Natural killer cell (primary cell): ENCODE measurements at regions not wholly inside any gene's neighbourhood (a gene's known extent, or its start where the extent isn't known, plus 50 kb on each side); places are given as distances from the start of the nearest gene placed in this dataset.

Experiments used
- ATAC-seq, 3 donors: fragments of 150-1000 bp in 2 of 3; fragments of 200-7000 bp in 1 of 3; cut with Tn5 transposase; 1 replicate in 1 of 3; 2 replicates in 2 of 3; pipeline ENCODE4 v1.10.0; 2021; ENCODE audit warnings: mild to moderate bottlenecking in 2 of 3, moderate library complexity in 2 of 3
- DNase-seq, 2 donors: peaks; one replicate each; pipeline versions ENCODE4 v3.0.0 to v3.0.0-alpha.2; 2013 to 2021; ENCODE audit warnings: mixed read lengths in 1 of 2
- H3K27ac ChIP-seq: one replicate; pipeline ENCODE4 v1.5.1; 2013; ENCODE audit warnings: mild to moderate bottlenecking, low read length
- H3K27me3 ChIP-seq: one replicate; pipeline ENCODE4 v1.6.1; 2013; ENCODE audit warnings: low read length; ENCODE audit not compliant: control insufficient read depth, insufficient read depth
- H3K36me3 ChIP-seq: one replicate; pipeline ENCODE4 v1.6.1; 2013; ENCODE audit warnings: low read length; ENCODE audit not compliant: control insufficient read depth, insufficient read depth
- H3K4me1 ChIP-seq: one replicate; pipeline ENCODE4 v1.6.1; 2013; ENCODE audit warnings: low read length; ENCODE audit not compliant: control insufficient read depth, insufficient read depth
- H3K4me3 ChIP-seq: one replicate; pipeline ENCODE4 v1.5.1; 2013; ENCODE audit warnings: low read length
- H3K9me3 ChIP-seq: one replicate; pipeline ENCODE4 v1.6.1; 2013; ENCODE audit warnings: low read length; ENCODE audit not compliant: control insufficient read depth, insufficient read depth
- H3K27ac Mint-ChIP-seq, 2 donors: one replicate each; pipeline ENCODE4 v1.8.0; 2022; ENCODE audit warnings: mild to moderate bottlenecking in 2 of 2, mixed read lengths in 2 of 2, moderate library complexity in 1 of 2
- H3K27me3 Mint-ChIP-seq, 2 donors: one replicate each; pipeline ENCODE4 v1.8.0; 2022; ENCODE audit warnings: low read depth in 2 of 2, mixed read lengths in 2 of 2
- H3K36me3 Mint-ChIP-seq: one replicate; pipeline ENCODE4 v1.8.0; 2022; ENCODE audit warnings: mixed read lengths
- H3K4me1 Mint-ChIP-seq, 2 donors: one replicate each; pipeline ENCODE4 v1.8.0; 2022; ENCODE audit warnings: mixed read lengths in 2 of 2
- H3K4me3 Mint-ChIP-seq: one replicate; pipeline ENCODE4 v1.8.0; 2022; ENCODE audit warnings: mild to moderate bottlenecking, moderate library complexity, mixed read lengths
- H3K9me3 Mint-ChIP-seq, 2 donors: one replicate each; pipeline ENCODE4 v1.8.0; 2022; ENCODE audit warnings: mixed read lengths in 2 of 2
- CTCF ChIP-seq: fragments of 200-600 bp; IDR thresholded peaks from one replicate; pipeline ENCODE4 v1.8.0; 2022; ENCODE audit warnings: antibody characterized with exemption
- WGBS: methylation state at CpG from one replicate; pipeline ENCODE4 v1.1.7; 2013; ENCODE audit warnings: missing lambda C conversion rate; ENCODE audit not compliant: insufficient coverage; 5-methylcytosine and 5-hydroxymethylcytosine counted together
- intact Hi-C: fragments of 100-400 bp; cut with micrococcal nuclease; formaldehyde crosslinking; loops from one replicate; pipeline ENCODE4 v1.14.2; 2022

- intact Hi-C loops, result no loop called here
- Histone ChIP-seq H3K27me3 (no peaks in the 10 kb centered on the region), H3K4me3 (no peak overlapping the region), H3K36me3 (no peaks in the 10 kb centered on the region), H3K9me3 (peaks cover 6% of the 10 kb centered on the region), H3K4me1 (no peaks in the 10 kb centered on the region), H3K27ac (no peak overlapping the region)
- no peak for TF ChIP-seq CTCF
- Mint-ChIP-seq H3K27me3 (no peaks in the 10 kb centered on the region), H3K36me3 (no peaks in the 10 kb centered on the region), H3K4me1 (no peaks in the 10 kb centered on the region), H3K27ac (no peak overlapping the region), H3K4me3 (no peak overlapping the region), H3K9me3 (peaks cover 8 to 13% of the 10 kb centered on the region in 2 donors)
- WGBS, result no CpG with 5 or more reads among the region's 5 CpGs
- ATAC-seq (no peak), DNase-seq (no peak)
Measured at GRCh38 chr14:27366596-27366995, 768.8 kb upstream of the NOVA1 start.

- H3K27ac ChIP-seq, result no peak overlapping the region
- Mint-ChIP-seq H3K27me3 (no peaks in the 10 kb centered on the region), H3K36me3 (no peaks in the 10 kb centered on the region), H3K4me3 (no peak overlapping the region), H3K9me3 (peaks cover 7 to 9% of the 10 kb centered on the region in 2 donors), H3K4me1 (no peaks in the 10 kb centered on the region), H3K27ac (no peak overlapping the region)
- H3K27me3 ChIP-seq, result no peaks in the 10 kb centered on the region
- H3K9me3 ChIP-seq, result peaks cover 6% of the 10 kb centered on the region
- H3K4me1 ChIP-seq, result no peaks in the 10 kb centered on the region
- no peak overlapping the region for H3K4me3 ChIP-seq
- TF ChIP-seq CTCF, result no peak
- no peak for ATAC-seq
- DNase-seq, result no peak
- WGBS, result 89% methylated on average over 1 of the region's 1 CpG
- H3K36me3 ChIP-seq, result no peaks in the 10 kb centered on the region
- intact Hi-C loops, result no loop called here
Measured at GRCh38 chr14:27367345-27367744, 769.5 kb upstream of the NOVA1 start.

GRCh38 chr14:27370074-27370473 is 772.2 kb upstream of the NOVA1 start:
- ATAC-seq, result no peak
- WGBS, result no CpG with 5 or more reads among the region's 1 CpG

More at GRCh38 chr14:27370074-27370473, 772.2 kb upstream of the NOVA1 start:
- H3K4me3 Mint-ChIP-seq, result no peak overlapping the region
- intact Hi-C loops, result no loop called here
- Histone ChIP-seq H3K4me3 (no peak overlapping the region), H3K27me3 (no peaks in the 10 kb centered on the region), H3K9me3 (no peaks in the 10 kb centered on the region), H3K4me1 (no peaks in the 10 kb centered on the region), H3K36me3 (no peaks in the 10 kb centered on the region), H3K27ac (no peak overlapping the region)
- no peak overlapping the region for H3K27ac Mint-ChIP-seq
- TF ChIP-seq CTCF, result no peak
- no peak for DNase-seq
- H3K9me3 Mint-ChIP-seq, result peaks cover 6 to 7% of the 10 kb centered on the region in 2 donors
- no peaks in the 10 kb centered on the region for H3K36me3 Mint-ChIP-seq
- H3K27me3 Mint-ChIP-seq, result no peaks in the 10 kb centered on the region
- H3K4me1 Mint-ChIP-seq, result no peaks in the 10 kb centered on the region
